ENCODE measurements at regions not wholly inside any gene's neighbourhood (a gene's known extent, or its start where the extent isn't known, plus 50 kb on each side); places are given as distances from the start of the nearest gene placed in this dataset.

DNA sequence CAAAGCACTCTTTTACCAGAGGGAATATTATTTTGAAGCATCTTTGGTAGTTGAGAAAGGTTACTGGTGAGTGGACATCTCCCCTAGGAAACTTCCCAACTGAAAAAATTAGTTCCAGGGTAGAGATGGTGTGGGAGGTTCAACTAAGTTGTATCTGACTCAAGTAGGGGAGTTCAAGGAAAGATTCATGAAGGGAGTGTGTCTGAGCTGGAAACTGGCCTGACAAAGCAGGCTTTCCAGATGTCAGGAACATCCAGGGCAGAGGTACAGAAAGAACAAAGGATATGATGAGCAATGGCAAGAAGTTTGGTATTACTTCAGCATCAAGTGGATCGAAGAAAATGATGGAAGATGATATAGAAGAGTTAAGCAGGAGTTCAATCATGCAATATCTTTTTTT lies 458.0 kb upstream of the RIOK2 start:
- Histone ChIP-seq H3K9me1 (ENCODE audit: insufficient read depth, low read length) (no peaks in the 10 kb centered on the region), H3K4ac (ENCODE audit: low read depth, low read length) (no peak overlapping the region), H2AK9ac (replicated peaks; ENCODE audit: low read depth, low read length, poor library complexity) (no peak overlapping the region), H4K91ac (ENCODE audit: insufficient read depth, low read depth, low read length) (no peak overlapping the region), H4K8ac (ENCODE audit: low read depth in 2 of 2, low read length in 2 of 2) (no peak overlapping the region), H3K9me3 (ENCODE audit: control insufficient read depth, insufficient read depth, low read length) (no peaks in the 10 kb centered on the region), H3K14ac (replicated peaks; ENCODE audit: low read depth, low read length) (no peak overlapping the region), H3K4me1 (ENCODE audit: control insufficient read depth, insufficient read depth, low read length) (no peaks in the 10 kb centered on the region), H3K27me3 (ENCODE audit: control insufficient read depth, insufficient read depth, low read length) (no peaks in the 10 kb centered on the region), H3K36me3 (ENCODE audit: control insufficient read depth, insufficient read depth, low read length) (no peaks in the 10 kb centered on the region), H2BK120ac (ENCODE audit: low read depth, low read length) (no peak overlapping the region), H3K9ac (ENCODE audit: low read depth, low read length) (no peak overlapping the region), H3K79me1 (ENCODE audit: low read depth in 1 of 2, low read length in 2 of 2) (no peaks in the 10 kb centered on the region), H2BK5ac (ENCODE audit: low read depth, low read length, poor library complexity, severe bottlenecking) (no peak overlapping the region), H2AFZ (replicated peaks; ENCODE audit: low read length, poor library complexity) (no peak overlapping the region), H3K56ac (ENCODE audit: extremely low read depth, insufficient read depth, low read length) (no peak overlapping the region), H4K20me1 (ENCODE audit: insufficient read depth, low read length) (no peaks in the 10 kb centered on the region), H3K23ac (ENCODE audit: low read depth, low read length) (no peak overlapping the region), H2BK15ac (ENCODE audit: low read depth, low read length) (no peak overlapping the region), H3K18ac (ENCODE audit: low read depth, low read length) (no peak overlapping the region), H2AK5ac (ENCODE audit: low read depth, low read length) (no peak overlapping the region), H3K4me3 (ENCODE audit: insufficient read depth, low read depth, low read length) (no peak overlapping the region), H3K4me2 (ENCODE audit: low read depth, low read length) (no peak overlapping the region), H2BK20ac (ENCODE audit: low read depth, low read length) (no peak overlapping the region), H3K27ac (ENCODE audit: insufficient read depth, low read length) (no peak overlapping the region), H4K5ac (ENCODE audit: low read depth, low read length) (no peak overlapping the region)
- DNase-seq: no peak
- ChIA-PET CTCF (no interaction called here), POLR2A (ENCODE audit: unreplicated experiment) (no interaction called here)
- no CpG with 5 or more reads among the region's 1 CpG for WGBS, 2 experiments (ENCODE audit: extremely low coverage in 2 of 2, insufficient read length in 1 of 2)
- no TSS peak for BruUV-seq (replicated peaks)
- no peak for TF ChIP-seq POLR2A (IDR thresholded peaks at IDR 0.05; ENCODE audit: low read depth, low read length)
- TF ChIP-seq, protein P1, sequence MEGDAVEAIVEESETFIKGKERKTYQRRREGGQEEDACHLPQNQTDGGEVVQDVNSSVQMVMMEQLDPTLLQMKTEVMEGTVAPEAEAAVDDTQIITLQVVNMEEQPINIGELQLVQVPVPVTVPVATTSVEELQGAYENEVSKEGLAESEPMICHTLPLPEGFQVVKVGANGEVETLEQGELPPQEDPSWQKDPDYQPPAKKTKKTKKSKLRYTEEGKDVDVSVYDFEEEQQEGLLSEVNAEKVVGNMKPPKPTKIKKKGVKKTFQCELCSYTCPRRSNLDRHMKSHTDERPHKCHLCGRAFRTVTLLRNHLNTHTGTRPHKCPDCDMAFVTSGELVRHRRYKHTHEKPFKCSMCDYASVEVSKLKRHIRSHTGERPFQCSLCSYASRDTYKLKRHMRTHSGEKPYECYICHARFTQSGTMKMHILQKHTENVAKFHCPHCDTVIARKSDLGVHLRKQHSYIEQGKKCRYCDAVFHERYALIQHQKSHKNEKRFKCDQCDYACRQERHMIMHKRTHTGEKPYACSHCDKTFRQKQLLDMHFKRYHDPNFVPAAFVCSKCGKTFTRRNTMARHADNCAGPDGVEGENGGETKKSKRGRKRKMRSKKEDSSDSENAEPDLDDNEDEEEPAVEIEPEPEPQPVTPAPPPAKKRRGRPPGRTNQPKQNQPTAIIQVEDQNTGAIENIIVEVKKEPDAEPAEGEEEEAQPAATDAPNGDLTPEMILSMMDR (conservative IDR thresholded peaks at IDR 0.05; ENCODE audit: low read depth, low read length): no peak
- no peak for TF ChIP-seq CEBPB (IDR thresholded peaks at IDR 0.05; ENCODE audit: low read depth, low read length)
- ATAC-seq (ENCODE audit: low read depth): no peak
- in situ Hi-C loops (cut with MboI; ENCODE audit: low sequenced_read_pairs) (no loop called here), intact Hi-C loops (cut with micrococcal nuclease) (no loop called here), dilution Hi-C loops (cut with HindIII; ENCODE audit: low sequenced_read_pairs, unreplicated experiment) (no loop called here)
